ENCODE measurements at regions not wholly inside any gene's neighbourhood (a gene's known extent, or its start where the extent isn't known, plus 50 kb on each side); places are given as distances from the start of the nearest gene placed in this dataset.

DNA sequence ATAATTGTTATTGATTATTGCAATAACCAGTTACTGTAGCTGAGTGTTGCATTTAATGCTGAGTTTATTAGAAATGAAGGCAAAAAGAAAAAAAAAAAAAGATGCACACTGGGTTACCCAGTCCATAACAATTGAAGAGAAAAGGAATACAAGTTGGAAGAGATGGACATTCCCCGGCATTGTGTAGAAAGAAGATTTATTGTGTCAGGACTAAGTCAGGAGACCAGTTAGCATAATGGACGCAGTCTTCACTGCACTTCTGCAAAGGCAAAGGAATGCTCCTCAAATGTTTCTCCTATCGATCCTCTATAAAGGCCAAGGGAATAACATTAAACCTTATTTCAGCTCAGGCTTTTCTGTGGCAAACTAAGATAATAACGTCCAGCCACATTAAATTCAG is 157.8 kb downstream of the INSIG2 start:
- no peaks in the 10 kb centered on the region for H3K79me2 ChIP-seq (ENCODE audit: control insufficient read depth, low read length)

DNA sequence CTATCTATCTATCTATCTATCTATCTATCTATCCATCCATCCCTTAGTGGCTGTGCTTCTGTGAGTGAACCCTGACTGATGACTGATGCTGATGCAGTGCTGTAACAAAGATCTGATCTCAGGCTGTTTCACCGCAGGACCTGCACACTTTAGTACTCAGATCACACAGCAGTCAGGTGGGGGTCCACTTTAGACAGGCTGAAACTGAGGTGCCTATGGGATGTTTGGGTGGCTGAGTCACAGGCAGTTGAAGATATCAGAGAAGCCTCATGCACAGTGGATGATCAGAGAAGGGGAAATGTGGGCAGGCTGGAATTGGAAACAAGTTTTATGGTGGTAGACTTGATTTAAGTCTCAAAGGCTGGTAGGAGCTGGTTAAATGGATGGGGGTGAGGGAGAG is 156.4 kb downstream of the INSIG2 start:
- no peaks in the 10 kb centered on the region for H3K9me3 ChIP-seq (ENCODE audit: control insufficient read depth, insufficient read depth, low read length)
- no peaks in the 10 kb centered on the region for H3K4me1 ChIP-seq (ENCODE audit: control insufficient read depth, low read length)
- H3K27ac ChIP-seq (ENCODE audit: low read depth, low read length): no peak overlapping the region
- no peak overlapping the region for H3K4me2 ChIP-seq (ENCODE audit: low read length)
- H3K27me3 ChIP-seq (ENCODE audit: control insufficient read depth, low read length): no peaks in the 10 kb centered on the region; the same call in 1 of the 2 replicates
- H3F3A ChIP-seq (ENCODE audit: control insufficient read depth, insufficient read depth): no peaks in the 10 kb centered on the region
- no peak overlapping the region for H3K4me3 ChIP-seq (ENCODE audit: low read length)
- no peaks in the 10 kb centered on the region for H3K79me2 ChIP-seq (ENCODE audit: control insufficient read depth, low read length)
- H4K20me1 ChIP-seq (ENCODE audit: control insufficient read depth, insufficient read depth, low read depth, low read length): no peaks in the 10 kb centered on the region
- TF ChIP-seq, protein P1, sequence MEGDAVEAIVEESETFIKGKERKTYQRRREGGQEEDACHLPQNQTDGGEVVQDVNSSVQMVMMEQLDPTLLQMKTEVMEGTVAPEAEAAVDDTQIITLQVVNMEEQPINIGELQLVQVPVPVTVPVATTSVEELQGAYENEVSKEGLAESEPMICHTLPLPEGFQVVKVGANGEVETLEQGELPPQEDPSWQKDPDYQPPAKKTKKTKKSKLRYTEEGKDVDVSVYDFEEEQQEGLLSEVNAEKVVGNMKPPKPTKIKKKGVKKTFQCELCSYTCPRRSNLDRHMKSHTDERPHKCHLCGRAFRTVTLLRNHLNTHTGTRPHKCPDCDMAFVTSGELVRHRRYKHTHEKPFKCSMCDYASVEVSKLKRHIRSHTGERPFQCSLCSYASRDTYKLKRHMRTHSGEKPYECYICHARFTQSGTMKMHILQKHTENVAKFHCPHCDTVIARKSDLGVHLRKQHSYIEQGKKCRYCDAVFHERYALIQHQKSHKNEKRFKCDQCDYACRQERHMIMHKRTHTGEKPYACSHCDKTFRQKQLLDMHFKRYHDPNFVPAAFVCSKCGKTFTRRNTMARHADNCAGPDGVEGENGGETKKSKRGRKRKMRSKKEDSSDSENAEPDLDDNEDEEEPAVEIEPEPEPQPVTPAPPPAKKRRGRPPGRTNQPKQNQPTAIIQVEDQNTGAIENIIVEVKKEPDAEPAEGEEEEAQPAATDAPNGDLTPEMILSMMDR (IDR thresholded peaks at IDR 0.05; ENCODE audit: low read depth, low read length, poor library complexity, severe bottlenecking): no peak
- TF ChIP-seq EZH2phosphoT487 (IDR thresholded peaks at IDR 0.05; ENCODE audit: borderline replicate concordance, low read length): no peak
- no peaks in the 10 kb centered on the region for H3K36me3 ChIP-seq (ENCODE audit: control insufficient read depth, low read length)
- no peaks in the 10 kb centered on the region for H3K9me2 ChIP-seq (replicated peaks; ENCODE audit: control insufficient read depth, low read length)

More for the DNA sequence above, 157.8 kb downstream of the INSIG2 start:
- no peaks in the 10 kb centered on the region for H3K4me1 ChIP-seq (ENCODE audit: control insufficient read depth, low read length)
- H3K9me2 ChIP-seq (replicated peaks; ENCODE audit: control insufficient read depth, low read length): no peaks in the 10 kb centered on the region
- no peaks in the 10 kb centered on the region for H3K9me3 ChIP-seq (ENCODE audit: control insufficient read depth, insufficient read depth, low read length)
- TF ChIP-seq, protein P1 (IDR thresholded peaks at IDR 0.05; ENCODE audit: low read depth, low read length, poor library complexity, severe bottlenecking): no peak
- no peak for TF ChIP-seq EZH2phosphoT487 (IDR thresholded peaks at IDR 0.05; ENCODE audit: borderline replicate concordance, low read length)
- H3K4me2 ChIP-seq (ENCODE audit: low read length): no peak overlapping the region
- no peak overlapping the region for H3K27ac ChIP-seq (ENCODE audit: low read depth, low read length)
- H3K27me3 ChIP-seq (ENCODE audit: control insufficient read depth, low read length): no peaks in the 10 kb centered on the region; the same call in 1 of the 2 replicates
- no peak overlapping the region for H3K4me3 ChIP-seq (ENCODE audit: low read length)
- no peaks in the 10 kb centered on the region for H3K36me3 ChIP-seq (ENCODE audit: control insufficient read depth, low read length)
- H4K20me1 ChIP-seq (ENCODE audit: control insufficient read depth, insufficient read depth, low read depth, low read length): no peaks in the 10 kb centered on the region
- H3F3A ChIP-seq (ENCODE audit: control insufficient read depth, insufficient read depth): no peaks in the 10 kb centered on the region

DNA sequence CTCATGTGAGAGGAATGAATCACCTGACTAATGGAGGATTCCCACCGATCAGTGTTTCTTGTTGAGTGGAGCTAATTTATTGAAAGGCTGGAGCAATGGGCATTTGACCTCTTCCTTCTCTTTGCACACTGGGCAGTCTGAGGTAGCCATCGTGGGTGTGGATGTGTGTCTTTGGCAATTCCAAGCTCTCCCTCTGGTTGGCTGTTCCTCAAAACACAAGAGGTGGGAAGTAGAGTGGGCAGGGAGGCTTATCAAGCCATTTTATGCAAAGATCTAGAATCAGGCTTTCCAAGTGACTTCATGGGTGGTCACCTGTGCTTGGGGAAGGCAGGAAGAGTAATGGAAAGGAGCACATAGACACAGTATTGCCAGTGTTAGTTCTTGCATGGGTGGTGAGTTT is 154.8 kb downstream of the INSIG2 start:
- Histone ChIP-seq H3K9me2 (replicated peaks; ENCODE audit: control insufficient read depth, low read length) (no peaks in the 10 kb centered on the region), H4K20me1 (ENCODE audit: control insufficient read depth, insufficient read depth, low read depth, low read length) (no peaks in the 10 kb centered on the region), H3K4me1 (ENCODE audit: control insufficient read depth, low read length) (no peaks in the 10 kb centered on the region), H3K27ac (ENCODE audit: low read depth, low read length) (no peak overlapping the region), H3K36me3 (ENCODE audit: control insufficient read depth, low read length) (no peaks in the 10 kb centered on the region), H3F3A (ENCODE audit: control insufficient read depth, insufficient read depth) (no peaks in the 10 kb centered on the region), H3K27me3 (ENCODE audit: control insufficient read depth, low read length) (no peaks in the 10 kb centered on the region), H3K79me2 (ENCODE audit: control insufficient read depth, low read length) (no peaks in the 10 kb centered on the region), H3K9me3 (ENCODE audit: control insufficient read depth, insufficient read depth, low read length) (no peaks in the 10 kb centered on the region), H3K4me2 (ENCODE audit: low read length) (no peak overlapping the region), H3K4me3 (ENCODE audit: low read length) (no peak overlapping the region)
- TF ChIP-seq, protein P1 (IDR thresholded peaks at IDR 0.05; ENCODE audit: low read depth, low read length, poor library complexity, severe bottlenecking): no peak
- TF ChIP-seq EZH2phosphoT487 (IDR thresholded peaks at IDR 0.05; ENCODE audit: borderline replicate concordance, low read length): no peak

Measured in DOHH2 (cell line).